Midbrain (tissue), 1 donor: ENCODE measurements at regions not wholly inside any gene's neighbourhood (a gene's known extent, or its start where the extent isn't known, plus 50 kb on each side); places are given as distances from the start of the nearest gene placed in this dataset.

Experiments
- DNase-seq: peaks from one replicate; lab custom pipeline; 2025; lab: John Stamatoyannopoulos, UW

DNA sequence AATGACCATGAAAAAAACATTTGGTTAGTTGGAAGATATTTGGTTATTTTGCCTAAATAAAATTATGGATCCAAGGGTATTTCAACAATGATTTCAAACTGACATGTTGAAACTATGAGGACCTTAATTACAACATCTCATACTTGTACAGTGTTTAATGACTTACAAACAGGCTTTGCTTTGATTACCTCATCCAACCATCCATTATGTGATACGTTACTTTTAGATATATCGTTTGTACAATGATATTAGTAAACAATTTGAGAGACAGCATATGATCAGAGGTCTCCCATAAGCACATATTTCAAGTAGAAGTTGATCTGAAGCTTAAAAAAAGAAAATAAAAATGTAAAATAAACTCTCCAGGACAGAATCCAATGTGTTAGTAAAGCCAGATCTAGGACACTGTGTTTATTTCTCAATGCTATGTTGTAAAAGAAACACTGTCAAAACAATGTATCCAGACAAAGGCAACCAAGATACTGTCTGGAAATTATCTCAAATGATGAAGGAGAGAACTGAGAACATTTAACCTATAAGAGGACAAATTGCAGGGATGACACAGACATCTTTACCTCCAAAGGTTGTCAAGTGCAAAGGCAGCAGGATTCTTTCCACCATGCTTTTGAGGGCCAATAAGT, 116.0 kb upstream of the TARS1 start:
- DNase-seq, result no peak

DNA sequence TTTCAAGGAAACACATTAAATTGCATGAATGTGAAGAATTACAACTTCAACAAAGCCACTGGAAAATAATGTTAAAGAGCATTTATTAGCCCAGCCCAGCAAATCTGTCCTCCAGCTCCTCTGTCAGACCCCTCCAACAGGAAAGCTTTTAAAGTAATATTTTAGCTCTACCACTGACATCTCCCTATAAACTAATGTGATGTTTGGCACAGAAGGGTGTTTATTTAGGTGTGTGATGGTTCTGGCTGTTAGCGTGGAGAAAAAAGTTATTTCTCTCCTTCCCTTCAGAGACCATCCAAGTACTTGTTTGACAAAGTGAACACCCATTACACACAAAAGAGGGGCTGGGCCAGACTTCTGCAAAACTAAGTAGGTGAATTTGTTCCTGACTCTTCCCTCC, 111.9 kb upstream of the TARS1 start:
- no peak for DNase-seq

DNA sequence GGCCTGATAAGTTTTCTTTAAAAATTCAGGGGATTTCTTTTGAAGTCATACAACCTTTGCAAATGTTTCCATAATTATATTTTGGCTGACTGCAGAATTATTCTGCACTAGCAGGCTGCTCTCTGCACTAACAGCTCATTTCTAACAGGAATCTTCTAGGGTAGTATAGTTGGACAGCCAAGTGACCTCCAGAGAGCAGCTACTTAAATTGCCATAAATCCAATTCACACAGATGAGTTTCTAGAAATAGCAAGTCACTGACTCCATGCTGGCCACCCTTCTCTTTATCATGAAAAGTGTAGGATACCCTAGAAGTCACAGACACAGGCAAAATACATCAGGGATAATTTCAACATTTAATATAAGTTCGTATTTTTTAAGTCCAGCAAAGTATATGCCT, 110.9 kb upstream of the TARS1 start:
- no peak for DNase-seq

DNA sequence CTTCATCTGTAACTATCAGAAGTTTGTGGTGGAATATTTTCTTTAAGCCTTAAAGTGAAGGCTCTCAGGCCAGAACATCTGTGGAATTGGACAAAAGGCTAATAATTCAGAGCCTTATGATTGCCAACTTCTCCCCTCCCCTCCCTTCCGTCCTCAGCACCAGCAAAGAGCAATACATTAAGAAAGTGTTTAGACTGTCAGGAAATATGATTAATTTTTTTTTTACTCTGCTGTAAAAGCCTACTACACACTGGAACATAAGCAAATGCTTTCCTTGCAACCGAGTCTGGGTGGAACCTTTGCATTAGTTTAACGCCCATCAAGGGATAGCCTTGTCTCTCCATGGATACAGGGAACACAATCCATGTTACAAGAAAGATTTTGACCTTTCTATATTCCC, 110.3 kb upstream of the TARS1 start:
- DNase-seq, result no peak

DNA sequence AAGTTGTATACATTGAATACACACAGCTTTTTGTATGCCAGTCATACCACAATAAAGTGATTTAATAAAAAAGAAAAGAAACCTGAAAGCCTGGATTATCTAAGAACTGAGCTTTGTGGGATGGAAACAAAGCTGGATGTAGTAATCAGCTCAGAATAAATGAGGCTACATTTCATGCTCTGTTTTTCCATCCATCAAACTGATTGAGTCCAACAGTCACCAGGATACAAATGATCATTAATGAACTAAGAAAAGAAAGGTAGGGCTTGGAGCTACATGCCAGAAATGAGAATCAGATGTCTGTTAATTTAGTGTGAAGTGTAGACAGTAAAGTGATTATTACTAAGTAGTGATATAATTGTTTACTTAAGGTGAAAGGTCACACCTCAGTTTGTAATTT, 109.8 kb upstream of the TARS1 start:
- no peak for DNase-seq

DNA sequence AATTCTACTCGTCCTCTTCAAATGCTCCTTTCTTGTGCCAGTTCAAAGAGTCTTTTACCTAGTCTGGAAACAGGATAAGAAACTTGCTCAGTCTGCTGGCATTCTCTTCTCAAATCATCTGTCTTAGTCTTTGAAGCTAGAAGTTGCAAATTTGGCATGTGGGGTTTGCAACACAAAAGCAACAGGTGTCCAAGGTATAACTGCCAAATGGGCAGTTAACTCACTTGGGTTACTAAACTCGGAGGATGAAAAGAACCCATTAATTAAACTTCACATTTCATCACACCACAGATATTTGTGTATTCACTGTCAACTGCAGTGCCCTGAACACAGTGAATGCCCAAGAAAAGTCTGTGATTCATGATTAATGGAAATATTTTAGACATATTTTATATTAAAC, 108.0 kb upstream of the TARS1 start:
- DNase-seq, result no peak

DNA sequence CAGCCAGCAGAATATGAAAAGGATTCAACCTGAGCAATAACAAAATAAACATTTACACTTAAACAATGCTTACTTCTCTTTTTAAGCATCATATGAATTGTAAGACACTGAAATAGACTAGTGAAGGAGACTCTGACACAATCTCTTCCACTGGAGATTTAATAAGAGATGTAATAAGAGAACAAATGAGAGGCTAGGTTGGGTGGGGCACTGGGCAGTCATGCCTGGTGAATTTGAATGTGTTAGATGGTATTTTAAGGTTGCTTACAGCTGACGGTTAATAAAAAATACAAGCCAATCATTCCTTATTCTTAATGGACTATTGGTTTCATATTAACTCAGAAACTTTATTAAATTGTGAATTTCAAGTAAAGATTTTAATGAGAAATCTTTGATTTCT, 105.9 kb upstream of the TARS1 start:
- DNase-seq, result no peak

DNA sequence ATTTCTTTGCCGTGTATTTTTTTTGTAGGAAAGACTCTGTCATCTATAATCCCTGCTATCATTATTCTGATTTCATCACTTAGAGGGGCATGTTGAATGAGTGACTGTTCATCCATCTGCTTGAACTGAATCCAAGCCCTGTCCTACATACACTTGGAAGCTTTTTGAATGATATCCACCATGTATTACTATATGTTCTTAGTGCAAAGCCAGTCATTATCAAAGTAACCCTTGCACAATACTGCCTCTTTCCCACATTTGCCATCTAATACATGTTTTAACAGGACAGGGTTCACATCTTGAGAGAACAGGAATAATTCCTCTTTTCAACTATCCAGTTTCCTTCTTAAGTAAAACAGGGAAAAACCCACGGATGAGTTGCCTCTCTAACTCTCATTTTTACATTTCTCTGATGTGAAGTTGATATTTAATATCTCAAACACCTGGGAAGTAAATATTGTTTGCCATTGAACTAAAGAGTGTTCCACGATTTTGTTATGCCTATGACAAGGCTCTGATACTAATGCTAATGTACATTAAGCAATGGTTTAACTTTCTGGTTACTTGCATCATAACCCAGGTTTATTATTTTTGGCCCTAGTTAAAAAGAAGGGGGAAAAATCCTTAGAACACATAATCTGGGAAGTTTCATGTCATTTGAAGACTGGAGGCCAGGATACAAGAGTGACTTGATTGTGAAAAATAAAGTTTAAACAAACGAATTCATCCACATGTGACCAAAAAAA, 103.7 kb upstream of the TARS1 start:
- no peak for DNase-seq

DNA sequence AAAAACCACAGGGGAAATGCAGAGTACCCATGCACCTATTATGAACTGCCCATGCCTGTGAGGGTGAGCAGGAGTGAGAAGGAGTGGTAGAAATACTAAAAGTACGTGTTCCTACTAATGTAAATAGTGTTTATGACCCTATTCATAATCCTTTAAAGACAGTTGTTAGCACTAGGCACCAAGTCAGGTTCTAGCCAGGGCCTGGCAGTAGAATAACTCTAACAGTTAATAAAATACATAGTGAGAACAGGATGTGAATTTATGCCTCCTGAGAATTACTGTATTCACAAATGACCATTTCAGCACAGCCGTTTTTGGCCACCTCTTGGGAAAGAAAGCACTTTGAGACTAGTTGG, 103.2 kb upstream of the TARS1 start:
- DNase-seq, result no peak

DNA sequence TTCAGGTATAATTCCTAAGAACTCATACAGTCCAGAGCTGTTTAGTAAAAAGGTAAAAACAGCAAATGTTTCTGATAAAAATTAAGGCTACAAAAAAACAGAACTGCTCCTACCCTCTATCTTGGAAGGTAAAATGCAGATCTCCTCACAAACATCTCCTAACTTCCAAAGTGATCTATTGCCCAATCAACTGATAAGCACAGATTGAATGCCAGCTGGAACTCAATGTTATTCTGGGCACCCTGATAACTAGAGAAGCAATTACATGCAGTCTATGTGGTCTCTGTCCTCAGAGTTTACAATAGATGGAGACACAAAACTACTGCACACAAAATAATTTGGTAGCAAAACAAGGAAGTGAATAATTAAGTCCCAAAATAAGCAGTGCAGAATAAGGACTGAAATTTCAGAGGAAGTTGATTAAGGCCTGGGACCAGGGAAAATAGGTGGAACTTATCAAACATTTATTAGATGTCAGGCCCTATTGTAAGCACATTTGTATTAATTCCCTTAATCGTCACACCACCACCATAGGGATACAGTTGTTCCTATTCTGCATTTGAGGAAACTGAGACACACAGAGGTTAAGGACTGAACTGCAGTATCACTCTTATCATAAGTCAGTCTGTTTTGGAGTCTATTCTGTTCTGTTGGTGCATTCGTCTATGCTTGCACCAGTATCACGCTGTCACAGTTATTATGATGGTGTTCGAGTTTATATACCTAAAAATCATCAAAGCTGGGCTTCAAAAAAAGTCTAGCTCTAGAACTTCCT, 102.2 kb upstream of the TARS1 start:
- no peak for DNase-seq

DNA sequence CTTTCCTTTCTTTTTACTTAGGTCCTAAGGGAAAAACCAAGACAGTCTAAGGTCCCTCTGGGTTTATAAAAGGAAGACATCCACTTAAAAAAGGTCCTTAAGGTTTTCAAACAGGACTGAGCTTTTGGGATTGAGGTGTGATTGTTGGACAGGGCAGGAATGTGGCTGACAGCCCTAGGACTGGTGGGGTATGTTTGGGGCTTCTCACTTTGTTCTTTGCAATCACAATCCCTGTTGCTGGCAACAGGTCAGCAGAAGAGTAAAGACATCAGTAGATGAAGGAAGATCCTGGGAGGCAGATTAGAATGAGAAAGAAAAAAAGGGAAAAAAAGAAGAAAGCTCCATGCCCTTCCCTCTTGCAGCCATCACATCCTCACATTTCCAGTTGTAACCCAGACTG, 101.4 kb upstream of the TARS1 start:
- no peak for DNase-seq

DNA sequence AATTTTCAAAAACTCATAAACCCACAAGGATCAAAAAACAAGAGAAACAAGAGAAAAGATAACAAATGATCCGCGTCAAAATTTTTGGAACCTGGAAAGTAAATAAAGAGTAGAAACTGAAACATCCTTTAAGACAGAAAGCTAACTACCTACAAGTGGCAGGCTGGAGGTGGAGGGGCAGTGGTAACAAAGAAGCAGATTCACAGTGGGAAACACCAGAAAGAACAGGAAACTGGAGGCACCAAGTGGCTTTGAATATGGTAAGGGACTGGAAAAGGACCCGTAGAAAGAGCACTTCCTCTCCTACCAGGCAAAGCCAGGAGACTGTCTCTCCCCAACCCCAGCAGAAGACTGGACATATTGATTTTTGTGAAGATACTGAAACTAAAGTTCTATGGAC, 100.6 kb upstream of the TARS1 start:
- no peak for DNase-seq

DNA sequence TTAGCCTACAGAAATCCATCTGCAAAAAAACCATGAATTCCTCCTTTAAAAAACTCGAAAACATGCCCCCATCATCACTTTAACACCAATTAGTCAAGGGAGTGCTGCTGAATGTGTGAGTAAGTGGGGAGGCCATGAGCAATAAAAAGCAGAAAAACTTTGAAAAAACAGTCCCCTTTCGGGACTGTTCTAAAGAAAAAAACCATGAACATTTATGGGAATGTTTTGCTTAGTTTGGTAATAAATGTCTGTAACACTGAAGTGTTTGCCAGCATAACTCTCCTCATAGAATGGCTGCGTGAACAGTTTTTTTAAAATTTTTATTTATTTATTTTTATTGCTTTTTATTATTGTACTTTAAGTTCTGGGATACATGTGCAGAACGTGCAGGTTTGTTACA, 99.4 kb upstream of the TARS1 start:
- DNase-seq, result no peak

DNA sequence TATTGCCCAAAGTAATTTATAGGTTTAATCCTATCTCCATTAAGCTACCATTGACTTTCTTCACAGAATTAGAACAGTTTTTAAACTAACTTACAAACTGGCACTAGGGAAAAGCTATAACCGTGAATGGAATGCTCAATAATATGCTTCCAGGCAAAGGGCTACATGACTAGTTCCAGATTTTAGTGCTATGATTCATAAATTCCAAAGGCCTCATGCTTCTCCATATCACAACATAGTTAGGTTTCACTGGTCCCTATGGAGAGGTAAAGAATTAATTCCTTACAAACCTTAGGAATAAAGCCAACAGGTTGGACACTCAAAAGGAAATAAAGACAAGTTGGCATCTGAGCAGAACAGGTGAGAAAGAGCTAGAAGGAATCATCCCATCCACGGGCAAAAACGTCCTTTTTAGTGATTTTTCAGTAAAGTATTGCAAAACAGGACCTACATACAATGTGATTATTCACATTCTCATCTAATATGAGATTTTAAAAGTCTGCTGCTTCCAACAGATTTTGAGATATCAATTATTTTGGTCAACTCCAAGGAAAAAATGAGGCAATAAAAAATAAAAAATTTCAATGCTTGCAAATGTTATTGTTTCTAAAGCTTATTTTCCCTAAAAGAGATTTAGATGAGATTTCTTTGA, 97.0 kb upstream of the TARS1 start:
- DNase-seq, result no peak

DNA sequence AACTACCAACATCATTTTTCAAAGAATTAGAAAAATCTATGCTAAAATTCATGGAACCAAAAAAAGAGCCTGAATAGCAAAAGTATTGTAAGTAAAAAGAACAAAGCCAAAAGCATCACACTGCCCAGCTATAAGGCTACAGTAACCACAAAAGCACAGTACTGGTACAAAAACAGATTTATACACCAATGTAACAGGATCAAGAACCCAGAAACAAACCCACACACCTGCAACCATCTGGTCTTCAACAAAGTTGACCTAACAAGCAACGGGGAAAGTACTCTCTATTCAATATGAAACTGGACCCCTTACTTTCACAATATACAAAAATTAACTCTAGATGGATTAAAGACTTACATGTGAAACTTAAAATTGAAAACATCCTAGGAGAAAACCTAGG, 94.2 kb upstream of the TARS1 start:
- DNase-seq, result no peak

DNA sequence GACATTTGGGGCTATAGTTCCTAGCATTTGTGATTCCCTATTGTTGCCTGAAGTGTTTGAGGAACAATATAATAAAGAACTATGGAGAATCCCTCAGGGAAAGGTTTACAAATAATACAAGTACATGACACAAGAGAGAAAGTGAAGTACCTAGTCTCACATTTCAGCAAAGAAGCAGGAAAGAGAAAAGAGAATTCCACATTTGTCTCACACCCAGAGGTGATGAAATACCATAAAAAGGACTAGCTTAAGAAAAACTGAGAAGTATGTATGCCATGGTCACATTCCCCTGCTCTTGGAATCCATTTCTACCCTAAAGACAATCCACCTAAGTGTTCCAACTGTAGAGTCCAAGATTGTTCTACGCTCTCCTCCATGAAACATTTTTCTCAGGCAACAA, 79.0 kb upstream of the TARS1 start:
- no peak for DNase-seq

DNA sequence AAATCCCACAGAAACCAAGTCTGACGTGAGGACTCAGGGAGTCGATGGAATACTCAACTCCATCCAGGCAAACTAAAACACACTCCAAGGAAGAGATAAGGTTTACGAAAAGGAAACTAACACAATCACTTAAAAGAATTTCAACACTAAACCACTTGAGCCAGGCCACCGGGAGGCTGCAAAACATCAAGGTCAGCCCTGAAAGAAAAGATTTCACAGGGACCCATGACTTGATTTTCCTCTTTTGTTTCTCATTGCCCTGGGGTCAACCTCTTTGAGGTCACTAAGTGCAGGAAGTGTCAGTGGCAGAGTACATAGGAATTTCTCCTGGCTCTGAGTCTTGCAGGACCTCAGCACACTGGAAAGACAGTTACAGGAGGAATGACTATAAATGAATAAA, 77.8 kb upstream of the TARS1 start:
- no peak for DNase-seq

DNA sequence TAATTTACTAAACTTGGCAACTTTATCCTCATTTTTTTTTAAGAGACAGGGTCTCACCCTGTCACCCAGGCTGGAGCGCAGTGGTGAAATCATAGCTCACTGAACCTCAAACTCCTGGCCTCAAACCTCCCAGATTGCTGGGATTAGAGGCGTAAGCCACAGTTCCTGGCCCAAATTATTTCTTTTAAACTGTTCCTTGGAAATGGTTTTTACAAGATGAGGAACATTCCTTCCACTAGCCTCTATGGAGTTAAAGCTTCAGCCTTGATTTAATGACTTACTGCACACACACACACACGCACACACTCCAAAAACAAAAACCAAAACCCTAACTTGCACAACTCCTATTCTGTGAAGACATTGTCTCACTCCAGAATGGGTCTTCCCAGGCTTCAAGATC, 77.2 kb upstream of the TARS1 start:
- no peak for DNase-seq

DNA sequence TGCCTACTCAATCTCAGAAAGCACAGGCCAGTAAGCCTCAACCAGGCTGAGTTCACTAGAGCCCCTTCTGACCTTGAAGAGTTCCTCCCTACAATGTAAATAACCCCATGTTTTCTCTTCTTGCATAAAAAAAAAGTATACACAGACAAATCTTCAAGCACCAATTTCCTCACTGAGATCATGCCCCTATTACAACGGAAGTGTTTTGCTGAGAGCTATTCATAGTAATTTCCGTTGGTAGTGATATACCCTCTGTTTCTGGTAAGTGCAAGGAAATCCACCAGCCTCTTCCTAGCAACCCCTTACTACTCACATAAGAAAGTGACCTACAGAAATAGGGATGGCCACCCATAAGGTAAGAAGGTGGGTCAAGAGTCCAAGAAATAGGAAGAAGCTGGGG, 76.4 kb upstream of the TARS1 start:
- no peak for DNase-seq

DNA sequence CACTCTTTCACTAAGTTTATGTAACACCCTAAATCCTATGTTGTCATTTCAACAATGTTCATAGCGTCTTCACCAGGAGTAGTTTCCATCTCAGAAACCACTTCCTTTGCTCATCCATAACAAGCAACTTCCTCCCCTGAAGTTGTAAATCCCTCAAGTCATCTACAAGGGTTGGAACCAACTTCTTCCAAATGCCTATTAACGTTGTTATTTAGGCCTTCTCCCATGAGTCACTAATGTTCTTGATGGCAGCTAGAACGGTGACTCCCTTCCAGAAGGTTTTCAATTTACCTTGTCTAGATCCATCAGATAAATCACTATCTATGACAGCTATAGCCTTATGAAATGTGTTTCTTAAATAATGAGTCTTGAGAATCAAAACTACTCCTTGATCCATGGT, 73.3 kb upstream of the TARS1 start:
- DNase-seq, result no peak

DNA sequence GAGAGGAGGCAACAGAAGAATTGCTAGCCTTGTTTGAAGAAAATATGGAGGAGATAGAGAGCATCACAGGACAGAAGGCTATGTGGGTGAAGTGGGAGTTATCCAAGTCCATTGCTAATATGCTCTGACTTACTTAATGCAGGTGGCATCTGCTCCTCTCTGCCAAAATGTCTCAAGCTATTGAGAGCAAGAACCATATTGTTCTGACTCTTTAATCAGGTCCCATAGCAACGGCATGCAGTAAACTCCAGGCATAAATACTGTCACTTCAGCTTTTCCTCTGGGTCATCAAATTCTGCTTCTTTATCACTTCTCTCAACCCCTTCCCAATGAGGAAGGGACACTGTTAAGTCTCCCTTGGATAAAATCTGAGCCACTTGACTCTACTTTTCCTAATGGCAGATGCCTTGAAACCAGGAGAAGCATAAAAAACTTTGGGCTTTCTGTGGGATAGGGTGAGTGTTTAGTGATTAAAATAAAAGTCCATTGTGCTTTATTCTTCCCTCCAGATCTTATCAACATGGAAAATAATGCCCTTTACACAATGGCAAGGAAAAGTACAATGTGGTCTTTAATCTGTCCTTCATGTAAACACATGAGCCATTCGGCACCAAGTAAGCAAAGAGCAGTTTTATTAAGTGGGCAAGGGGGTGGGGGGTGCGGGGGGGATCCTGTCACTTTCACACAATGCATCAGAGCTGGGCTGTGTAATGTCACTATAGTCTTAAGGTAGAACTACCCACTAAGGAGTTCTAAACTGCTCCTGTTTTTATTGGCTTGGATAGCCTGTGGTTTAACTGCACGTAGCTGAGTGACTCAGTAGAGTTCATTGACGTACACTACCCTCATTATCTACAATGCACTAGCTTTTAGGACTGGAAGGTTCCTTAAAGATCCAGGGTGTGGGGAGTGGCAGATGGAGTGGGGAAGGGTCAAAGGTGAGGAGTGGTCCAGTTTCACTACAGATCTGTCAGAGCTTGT, 71.0 kb upstream of the TARS1 start:
- no peak for DNase-seq

DNA sequence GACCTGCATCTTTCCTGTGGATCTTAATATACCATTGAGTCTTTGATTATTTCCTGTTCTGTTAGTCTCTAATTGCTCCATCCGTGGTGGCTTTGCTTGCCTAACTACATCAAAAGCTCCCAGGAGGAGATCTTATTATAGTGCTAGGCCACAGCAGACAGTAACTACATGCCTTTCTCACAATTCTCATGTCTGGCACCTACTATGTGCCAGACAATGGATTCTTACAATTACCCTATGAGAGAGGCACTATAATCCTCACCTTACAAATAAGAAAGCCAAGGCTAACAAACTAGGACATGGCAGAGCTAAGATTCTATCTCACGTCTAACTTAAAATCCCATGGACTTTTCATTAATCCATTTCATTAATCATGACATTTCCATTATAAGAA, 70.3 kb upstream of the TARS1 start:
- no peak for DNase-seq
